ENCODE measurements at regions not wholly inside any gene's neighbourhood (a gene's known extent, or its start where the extent isn't known, plus 50 kb on each side); places are given as distances from the start of the nearest gene placed in this dataset.
"Not testable (repeated sequence)": the region's sequence is repeated elsewhere in the genome, so short reads cannot be mapped to it uniquely, and the experiment has no call there.

DNA sequence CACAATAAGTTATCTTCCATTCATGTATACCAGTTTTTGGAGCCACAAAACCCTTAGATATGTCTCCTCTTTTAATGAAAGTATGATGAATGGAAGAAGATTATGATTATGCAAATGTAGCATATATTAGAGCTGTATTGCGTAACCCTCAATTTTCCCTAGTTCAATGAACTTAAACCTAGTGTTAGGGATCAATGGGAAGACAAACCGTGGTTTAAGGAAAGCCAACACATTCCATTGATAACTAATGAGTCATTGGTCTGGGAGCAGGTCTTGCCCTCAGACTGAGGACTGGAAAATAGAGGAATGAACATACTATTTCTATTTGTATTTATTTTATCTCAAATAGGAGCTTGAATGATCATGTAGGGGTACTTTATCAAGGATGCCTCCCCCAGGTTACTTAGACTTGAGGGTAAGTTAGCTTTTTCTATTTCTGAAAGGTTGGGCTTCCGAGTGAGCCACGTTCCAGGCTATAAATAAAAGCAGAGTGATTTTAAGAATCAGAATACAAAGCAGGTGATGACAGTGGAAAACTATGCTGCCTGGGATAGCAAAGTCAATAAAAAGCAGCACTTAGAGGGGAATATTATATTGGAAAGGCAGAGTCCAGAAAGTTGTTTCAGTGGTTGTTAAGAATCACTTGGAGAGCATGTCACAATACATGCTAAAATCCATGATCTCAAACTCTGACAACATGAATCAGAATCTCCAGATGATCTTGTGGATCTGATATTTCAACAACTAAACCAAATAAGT, 356.0 kb downstream of the ADAM29 start:
- no peak for FAIRE-seq
- peak; percentile 11 for DNase-seq (ENCODE audit: low spot score)

GRCh38 chr4:175277816-175278215, 359.7 kb downstream of the ADAM29 start:
- no peak for FAIRE-seq
- no peak for DNase-seq (ENCODE audit: low spot score)

DNA sequence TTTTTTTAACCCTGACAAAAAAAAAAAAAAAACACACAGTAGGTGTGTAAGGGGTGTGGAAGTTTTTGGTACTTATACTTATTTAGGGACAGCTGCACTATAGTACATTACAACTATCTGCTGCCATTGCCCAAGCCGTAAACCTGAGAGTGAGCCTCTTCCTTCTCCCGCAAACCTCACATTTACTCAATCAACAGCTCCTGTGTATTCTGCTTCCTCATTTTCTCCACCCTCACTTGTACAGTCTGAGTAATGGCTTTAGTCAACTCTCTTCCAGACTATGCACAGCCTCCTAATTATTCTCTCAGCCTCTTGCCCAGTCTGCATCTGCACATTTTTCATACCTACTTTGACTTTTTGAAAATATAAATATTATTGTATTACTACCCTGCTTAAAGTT, 362.0 kb downstream of the ADAM29 start:
- no peak for FAIRE-seq
- no peak for DNase-seq (ENCODE audit: low spot score)

DNA sequence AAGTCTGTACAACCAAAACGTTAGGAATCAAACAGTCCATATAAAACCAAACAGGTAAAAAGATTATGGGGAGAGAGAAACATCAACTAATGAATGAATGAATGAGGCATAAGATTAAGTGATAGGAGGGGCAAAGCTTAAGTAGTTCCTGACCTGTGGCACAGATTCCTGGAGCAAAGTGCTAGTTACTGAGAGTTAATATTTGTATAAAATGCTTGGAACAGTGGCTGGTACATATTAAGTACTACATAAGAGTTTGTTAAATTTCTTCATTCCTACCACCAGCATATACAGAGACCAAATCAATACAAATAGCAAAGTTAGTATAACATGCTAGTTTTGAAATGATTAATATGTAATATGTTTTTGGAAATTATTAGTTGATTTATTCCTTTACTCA, 363.7 kb downstream of the ADAM29 start:
- FAIRE-seq (no peak), DNase-seq (ENCODE audit: low spot score) (no peak)

DNA sequence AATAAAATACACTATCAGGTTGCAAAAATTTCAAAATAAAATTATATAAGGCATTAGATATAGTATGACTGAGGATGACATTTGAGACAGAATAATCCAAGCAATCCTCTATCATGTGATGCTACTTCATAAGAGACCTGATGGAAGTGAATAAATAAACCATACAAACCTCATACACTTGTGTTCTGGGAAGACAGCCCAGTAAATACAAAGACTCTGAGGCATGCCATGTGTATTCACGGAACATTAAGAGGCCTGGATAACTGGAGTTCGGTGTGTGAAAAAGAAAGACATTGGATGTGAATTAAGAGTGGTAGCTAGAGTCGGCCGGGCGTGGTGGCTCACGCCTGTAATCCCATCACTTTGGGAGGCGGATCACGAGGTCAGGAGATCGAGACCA, 364.2 kb downstream of the ADAM29 start:
- no peak for FAIRE-seq
- no peak for DNase-seq (ENCODE audit: low spot score)

DNA sequence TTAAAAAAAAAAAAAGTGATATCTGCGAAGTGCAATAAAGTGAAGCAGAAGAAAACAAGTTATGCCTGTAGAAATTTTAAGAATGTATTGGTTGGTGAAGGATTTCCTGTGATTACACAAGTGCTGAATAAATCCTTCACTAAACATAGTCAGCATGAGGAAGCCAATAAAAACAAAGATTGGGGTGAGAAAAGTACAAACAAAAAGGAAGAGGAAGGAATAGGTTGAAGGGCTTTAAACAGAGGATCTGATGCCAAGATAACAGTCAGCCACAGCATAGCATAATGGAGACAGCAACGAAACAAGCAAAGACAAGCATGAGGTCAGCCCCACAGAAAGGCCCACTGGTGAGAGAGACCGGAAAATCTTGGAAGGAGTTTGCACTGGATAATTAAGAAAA, 372.2 kb downstream of the ADAM29 start:
- FAIRE-seq, result no peak
- no peak for DNase-seq (ENCODE audit: low spot score)

GRCh38 chr4:175297965-175298565, 379.9 kb downstream of the ADAM29 start:
- DNase-seq (ENCODE audit: low spot score) (no peak), FAIRE-seq (no peak)

DNA sequence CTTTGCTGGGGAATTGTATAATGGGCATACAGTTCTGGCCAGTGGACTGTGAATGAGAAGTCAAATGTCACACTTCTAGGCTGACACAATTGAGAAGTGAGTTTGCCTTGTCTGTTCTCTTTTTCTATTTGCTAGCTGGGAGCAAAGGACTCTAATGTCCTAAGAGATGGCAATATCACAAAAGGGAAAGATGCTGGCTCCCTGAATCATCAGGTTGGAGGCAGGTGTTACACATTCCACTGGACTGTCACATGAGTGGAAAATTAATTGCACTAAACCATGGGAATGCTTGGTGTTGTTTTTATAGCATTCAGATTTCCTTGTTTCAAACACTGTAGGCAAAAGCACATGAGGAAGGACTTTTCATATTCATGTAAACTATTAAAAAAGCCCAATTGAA, 388.3 kb downstream of the ADAM29 start:
- DNase-seq (ENCODE audit: low spot score) (no peak), FAIRE-seq (no peak)

GRCh38 chr4:175307326-175307725, 389.2 kb downstream of the ADAM29 start:
- DNase-seq (ENCODE audit: low spot score) (no peak), FAIRE-seq (no peak)

- FAIRE-seq (no peak), DNase-seq (ENCODE audit: low spot score) (peak; percentile 39)
Measured at GRCh38 chr4:175308236-175308635, 390.1 kb downstream of the ADAM29 start.

DNA sequence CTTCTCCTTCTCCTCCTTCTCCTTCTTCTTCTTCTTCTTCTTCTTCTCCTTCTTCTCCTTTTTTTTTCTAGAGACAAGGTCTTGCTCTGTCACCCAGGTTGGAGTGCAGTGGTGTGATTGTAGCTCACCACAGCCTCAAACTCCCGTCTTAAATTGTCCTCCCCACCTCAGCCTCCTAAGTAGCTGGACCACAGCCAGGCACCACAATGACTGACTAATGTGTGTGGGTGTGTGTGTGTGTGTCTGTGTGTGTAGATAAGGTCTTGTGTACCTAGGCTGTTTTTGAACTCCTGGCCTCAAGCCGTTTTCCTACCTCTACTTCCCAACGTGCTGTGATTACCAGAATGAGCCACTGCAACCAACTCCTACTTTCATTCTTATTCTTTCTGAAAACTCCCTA, 390.9 kb downstream of the ADAM29 start:
- FAIRE-seq (no peak), DNase-seq (ENCODE audit: low spot score) (peak; percentile 13)

GRCh38 chr4:175325230-175325629, 407.1 kb downstream of the ADAM29 start:
- FAIRE-seq (no peak), DNase-seq (ENCODE audit: low spot score) (no peak)

DNA sequence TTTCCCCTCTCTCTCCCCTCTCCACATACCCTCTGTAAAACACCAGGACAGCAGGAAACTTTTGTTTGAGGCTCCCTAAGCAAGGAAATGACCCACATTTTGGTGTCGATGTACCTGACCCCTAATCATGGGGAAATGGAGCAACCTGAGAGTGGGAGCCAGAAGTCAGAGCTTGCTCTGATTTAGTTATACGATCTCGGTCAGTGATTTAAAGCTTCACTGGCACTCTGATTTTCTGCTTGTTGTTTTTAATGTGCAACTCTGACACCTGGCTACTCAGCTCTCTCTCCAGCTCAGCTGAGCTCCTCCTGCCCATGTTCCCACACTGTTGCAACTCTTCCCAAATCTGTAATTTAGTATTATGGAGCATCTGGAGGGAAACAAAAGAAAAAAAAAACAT, 408.6 kb downstream of the ADAM29 start:
- DNase-seq (ENCODE audit: low spot score) (no peak), FAIRE-seq (no peak)

GRCh38 chr4:175330236-175330635, 412.1 kb downstream of the ADAM29 start:
- FAIRE-seq (no peak), DNase-seq (ENCODE audit: low spot score) (no peak)

DNA sequence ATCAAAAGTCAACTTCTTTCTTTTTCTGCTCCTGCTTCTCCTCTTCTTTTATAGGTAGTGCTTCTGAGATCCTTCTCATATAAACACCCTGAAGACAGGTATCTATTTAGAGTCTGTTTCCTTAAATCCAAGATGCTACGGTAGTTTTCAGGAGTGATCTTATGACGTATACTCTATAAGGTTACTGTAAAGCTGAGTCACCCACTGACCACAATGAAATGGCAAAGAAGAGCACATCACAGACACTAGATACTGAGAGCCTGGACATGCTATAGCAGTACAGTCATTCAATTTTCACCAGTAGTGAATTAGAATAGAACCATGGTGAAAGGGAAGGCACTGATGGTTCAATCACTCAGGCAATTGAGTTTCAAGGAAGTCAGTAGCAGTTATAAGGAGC, 412.5 kb downstream of the ADAM29 start:
- DNase-seq (ENCODE audit: low spot score), result peak; percentile 62
- no peak for FAIRE-seq

- DNase-seq (ENCODE audit: low spot score) (no peak), FAIRE-seq (no peak)
Measured at GRCh38 chr4:175335331-175335730, 417.2 kb downstream of the ADAM29 start.

- not testable (repeated sequence) for DNase-seq (ENCODE audit: low spot score); FAIRE-seq
Measured at GRCh38 chr4:175336570-175336969, 418.4 kb downstream of the ADAM29 start.

DNA sequence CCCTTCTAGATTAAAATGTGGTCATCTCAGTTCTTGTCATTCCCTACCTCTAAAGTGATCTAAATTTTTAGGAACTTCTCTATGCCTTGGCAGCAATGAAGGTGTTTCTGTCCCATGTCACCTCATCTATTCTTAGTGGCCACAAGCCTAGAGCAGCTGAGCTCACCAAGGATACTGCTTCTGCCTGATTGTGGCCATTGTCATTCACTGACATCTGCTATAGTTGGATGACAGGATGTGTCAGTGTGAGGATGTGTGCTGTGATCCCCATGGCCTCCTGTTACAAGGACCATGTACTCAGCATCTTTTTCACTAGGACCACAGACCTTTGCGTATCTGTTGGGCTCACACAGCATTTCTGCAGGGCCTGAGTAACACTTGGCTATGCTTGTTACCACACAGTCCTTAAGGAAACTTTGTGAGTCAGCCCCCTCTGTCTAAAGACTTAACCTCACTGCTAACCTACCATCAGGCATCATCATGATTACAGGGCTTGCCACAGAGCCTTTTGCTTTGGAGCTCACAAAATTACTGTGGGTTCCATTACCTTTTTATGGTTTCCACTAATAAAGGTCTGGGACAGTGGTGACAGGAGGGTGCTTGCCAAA, 421.0 kb downstream of the ADAM29 start:
- FAIRE-seq (no peak), DNase-seq (ENCODE audit: low spot score) (no peak)

DNA sequence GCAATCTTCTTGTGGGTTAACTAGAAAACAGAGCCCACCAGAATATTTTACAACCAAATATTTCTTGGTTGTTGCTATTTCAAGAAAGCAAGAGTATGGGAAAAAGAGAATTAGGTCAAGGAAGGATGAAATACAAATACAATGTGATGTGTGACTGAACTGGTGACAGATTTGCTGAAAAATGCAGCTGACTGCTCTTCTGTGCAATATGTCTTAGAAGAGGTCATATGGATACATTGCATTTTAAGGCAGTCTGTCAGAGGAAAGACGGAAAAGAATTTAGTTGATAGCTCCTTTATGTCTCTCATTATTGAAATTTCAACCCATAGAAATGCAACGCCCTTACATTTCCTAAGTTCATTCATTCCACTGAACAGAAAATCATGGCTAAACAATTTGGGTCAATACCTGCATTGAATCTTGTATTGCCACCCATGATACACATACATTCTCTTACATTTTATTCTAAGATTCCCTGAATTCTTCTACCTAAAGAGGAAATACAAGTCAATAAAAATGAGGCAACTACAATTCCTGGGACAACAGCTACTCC, 423.1 kb downstream of the ADAM29 start:
- no peak for DNase-seq (ENCODE audit: low spot score)
- FAIRE-seq, result no peak

GRCh38 chr4:175346376-175346775, 428.2 kb downstream of the ADAM29 start:
- no peak for FAIRE-seq
- DNase-seq (ENCODE audit: low spot score), result peak; percentile 31

DNA sequence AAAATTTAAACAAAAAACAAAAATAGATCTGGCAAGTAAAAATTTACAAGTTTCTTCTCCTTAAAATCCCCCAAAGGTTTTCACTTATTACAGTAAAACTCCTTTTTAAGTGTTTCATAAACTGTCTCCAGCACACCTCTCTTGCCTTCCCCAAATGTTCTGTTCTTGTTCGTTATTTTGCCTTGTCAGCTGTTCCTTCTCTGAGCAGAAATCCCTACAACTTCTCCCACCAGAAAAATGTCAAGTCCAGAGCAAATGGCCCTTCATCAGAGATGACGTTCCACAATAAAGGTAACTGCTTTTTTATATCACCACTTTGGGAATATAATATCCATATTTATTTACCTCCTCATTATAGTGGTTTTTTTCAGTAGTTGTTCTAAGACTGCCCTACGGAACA, 432.1 kb downstream of the ADAM29 start:
- FAIRE-seq (no peak), DNase-seq (ENCODE audit: low spot score) (no peak)

DNA sequence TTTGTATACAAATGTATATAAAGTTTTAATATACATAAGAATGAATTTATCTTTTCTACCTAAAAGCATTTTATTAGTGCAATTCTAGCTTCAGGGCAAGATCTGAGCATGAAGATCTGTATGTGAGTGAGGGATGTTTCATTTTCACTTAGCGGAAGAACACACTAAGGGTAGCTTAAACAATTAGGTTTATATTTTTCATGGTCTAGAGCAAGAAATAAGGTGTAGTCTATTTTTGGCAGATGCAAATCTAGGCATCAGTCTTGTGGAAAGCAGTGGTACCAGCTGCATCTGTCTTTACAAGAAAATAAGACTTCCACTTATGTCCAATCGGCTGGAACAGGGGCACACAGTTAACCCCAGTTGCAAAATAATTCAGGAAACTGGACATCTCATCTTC, 433.3 kb downstream of the ADAM29 start:
- DNase-seq (ENCODE audit: low spot score) (no peak), FAIRE-seq (no peak)

DNA sequence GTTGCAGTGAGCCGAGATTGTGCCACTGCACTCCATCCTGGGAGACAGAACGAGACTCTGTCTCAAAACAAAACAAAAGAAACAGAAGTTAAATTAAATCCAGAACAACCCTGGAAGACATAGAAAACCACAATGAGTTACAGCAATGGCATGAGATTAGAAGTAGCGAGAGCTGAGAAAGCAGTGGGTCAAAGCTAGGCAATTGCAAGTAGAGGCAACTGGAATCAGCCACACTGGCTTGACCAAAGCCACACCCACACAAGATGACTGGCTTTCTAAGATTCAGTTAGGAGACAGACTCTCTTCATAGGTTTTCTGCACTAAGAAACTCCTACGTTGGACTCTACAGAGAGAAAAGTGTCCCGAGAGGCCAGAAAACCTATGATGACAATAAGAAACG, 443.0 kb downstream of the GPM6A start:
- DNase-seq (ENCODE audit: low spot score) (no peak), FAIRE-seq (no peak)
